Fibroblast of lung (primary cell): ENCODE measurements at regions not wholly inside any gene's neighbourhood (a gene's known extent, or its start where the extent isn't known, plus 50 kb on each side); places are given as distances from the start of the nearest gene placed in this dataset.

Source experiments
- EZH2 ChIP-seq: IDR thresholded peaks from 2 replicates; pipeline ENCODE4 v1.5.1; 2012; ENCODE audit warnings: low read length, control low read depth, mild to moderate bottlenecking; ENCODE audit errors: missing control alignments
- TF ChIP-seq, protein P1 (sequence below), 2 donors: IDR thresholded peaks in 1 of 2; conservative IDR thresholded peaks in 1 of 2; 1 replicate in 1 of 2; 2 replicates in 1 of 2; pipeline ENCODE4 v1.5.1; 2011 to 2012; ENCODE audit warnings: low read length in 2 of 2, control low read depth in 1 of 2, inconsistent platforms in 1 of 2, low read depth in 1 of 2, mild to moderate bottlenecking in 1 of 2

DNA sequence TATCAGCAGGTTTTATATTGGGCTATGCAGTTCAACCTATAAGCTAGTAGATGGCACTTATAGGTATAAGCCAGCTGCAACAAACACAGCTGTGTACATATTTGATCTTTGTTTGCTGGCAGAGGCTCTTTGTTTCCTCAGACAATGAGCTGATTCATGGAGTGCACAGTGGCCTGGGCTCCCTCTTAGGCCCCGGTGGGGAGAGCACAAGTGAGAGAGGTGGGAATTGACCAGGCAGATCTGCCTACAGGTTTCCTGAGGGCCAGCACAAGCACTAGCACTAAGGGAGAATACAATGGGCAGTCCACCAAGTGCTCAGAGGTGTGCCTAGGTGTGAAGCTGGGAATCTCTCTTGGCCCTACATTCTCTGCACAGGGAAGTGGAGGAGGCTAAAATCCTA lies 1390.7 kb downstream of the SLITRK5 start:
- TF ChIP-seq, protein P1, sequence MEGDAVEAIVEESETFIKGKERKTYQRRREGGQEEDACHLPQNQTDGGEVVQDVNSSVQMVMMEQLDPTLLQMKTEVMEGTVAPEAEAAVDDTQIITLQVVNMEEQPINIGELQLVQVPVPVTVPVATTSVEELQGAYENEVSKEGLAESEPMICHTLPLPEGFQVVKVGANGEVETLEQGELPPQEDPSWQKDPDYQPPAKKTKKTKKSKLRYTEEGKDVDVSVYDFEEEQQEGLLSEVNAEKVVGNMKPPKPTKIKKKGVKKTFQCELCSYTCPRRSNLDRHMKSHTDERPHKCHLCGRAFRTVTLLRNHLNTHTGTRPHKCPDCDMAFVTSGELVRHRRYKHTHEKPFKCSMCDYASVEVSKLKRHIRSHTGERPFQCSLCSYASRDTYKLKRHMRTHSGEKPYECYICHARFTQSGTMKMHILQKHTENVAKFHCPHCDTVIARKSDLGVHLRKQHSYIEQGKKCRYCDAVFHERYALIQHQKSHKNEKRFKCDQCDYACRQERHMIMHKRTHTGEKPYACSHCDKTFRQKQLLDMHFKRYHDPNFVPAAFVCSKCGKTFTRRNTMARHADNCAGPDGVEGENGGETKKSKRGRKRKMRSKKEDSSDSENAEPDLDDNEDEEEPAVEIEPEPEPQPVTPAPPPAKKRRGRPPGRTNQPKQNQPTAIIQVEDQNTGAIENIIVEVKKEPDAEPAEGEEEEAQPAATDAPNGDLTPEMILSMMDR (conservative IDR thresholded peaks at IDR 0.05 in 1 of 2, IDR thresholded peaks at IDR 0.05 in 1 of 2; ENCODE audit: low read depth in 1 of 2, low read length in 2 of 2) = no peak
- no peak for TF ChIP-seq EZH2
